Left ventricle myocardium inferior (tissue), 1 donor: ENCODE measurements at regions not wholly inside any gene's neighbourhood (a gene's known extent, or its start where the extent isn't known, plus 50 kb on each side); places are given as distances from the start of the nearest gene placed in this dataset.

ENCODE experiments used
- DNase-seq: peaks from one replicate; pipeline ENCODE4 v3.0.0-alpha.2; 2020
- H3K27ac ChIP-seq: fragments of 200-600 bp; replicated peaks from 2 replicates; pipeline ENCODE4 v1.8.0; 2021
- H3K27me3 ChIP-seq: fragments of 200-600 bp; 2 replicates; pipeline ENCODE4 v1.8.0; 2021; ENCODE audit warnings: low read depth
- H3K36me3 ChIP-seq: fragments of 200-600 bp; 2 replicates; pipeline ENCODE4 v1.8.0; 2021
- H3K4me1 ChIP-seq: fragments of 200-600 bp; 2 replicates; pipeline ENCODE4 v1.8.0; 2021
- H3K4me3 ChIP-seq: fragments of 200-600 bp; 2 replicates; pipeline ENCODE4 v1.8.0; 2021; ENCODE audit warnings: mild to moderate bottlenecking, moderate library complexity
- H3K9me3 ChIP-seq: fragments of 200-600 bp; replicated peaks from 2 replicates; pipeline ENCODE4 v1.8.0; 2021
- CTCF ChIP-seq: fragments of 200-600 bp; IDR thresholded peaks from 2 replicates; pipeline ENCODE4 v1.8.0; 2021; ENCODE audit warnings: antibody characterized with exemption, mild to moderate bottlenecking, borderline replicate concordance
- intact Hi-C: fragments of 100-400 bp; cut with micrococcal nuclease; formaldehyde crosslinking; loops from one replicate; pipeline ENCODE4 v1.11.0; 2022
- donor health status: DM: no; HTN: yes; CAD: no; lungs with severe emphysema.

- no peak overlapping the region for H3K27ac ChIP-seq
- H3K4me3 ChIP-seq, result no peak overlapping the region
- no peak for TF ChIP-seq CTCF
Measured at GRCh38 chr3:182078929-182079328, 367.2 kb downstream of the SOX2 start.

GRCh38 chr3:182081096-182081495, 369.4 kb downstream of the SOX2 start:
- H3K9me3 ChIP-seq, result no peaks in the 10 kb centered on the region
- no peak for DNase-seq
- TF ChIP-seq CTCF, result no peak
- H3K27ac ChIP-seq, result no peak overlapping the region
- H3K36me3 ChIP-seq, result no peaks in the 10 kb centered on the region
- H3K4me1 ChIP-seq, result no peaks in the 10 kb centered on the region
- no peak overlapping the region for H3K4me3 ChIP-seq
- H3K27me3 ChIP-seq, result no peaks in the 10 kb centered on the region
- intact Hi-C loops, result no loop called here

More at GRCh38 chr3:182078929-182079328, 367.2 kb downstream of the SOX2 start:
- Histone ChIP-seq H3K9me3 (no peaks in the 10 kb centered on the region), H3K36me3 (no peaks in the 10 kb centered on the region), H3K27me3 (no peaks in the 10 kb centered on the region), H3K4me1 (no peaks in the 10 kb centered on the region)
- no peak for DNase-seq
- intact Hi-C loops, result no loop called here

- intact Hi-C loops, result no loop called here
- Histone ChIP-seq H3K4me3 (no peak overlapping the region), H3K27ac (no peak overlapping the region), H3K27me3 (no peaks in the 10 kb centered on the region), H3K4me1 (no peaks in the 10 kb centered on the region), H3K36me3 (no peaks in the 10 kb centered on the region), H3K9me3 (no peaks in the 10 kb centered on the region)
- DNase-seq, result no peak
- TF ChIP-seq CTCF, result no peak
Measured at GRCh38 chr3:182083112-182083511, 371.4 kb downstream of the SOX2 start.

- Histone ChIP-seq H3K27me3 (no peaks in the 10 kb centered on the region), H3K9me3 (peaks cover 32% of the 10 kb centered on the region), H3K27ac (no peak overlapping the region), H3K4me3 (no peak overlapping the region), H3K4me1 (no peaks in the 10 kb centered on the region), H3K36me3 (no peaks in the 10 kb centered on the region)
- TF ChIP-seq CTCF, result no peak
- DNase-seq, result no peak
- intact Hi-C loops, result no loop called here
Measured at GRCh38 chr3:182092662-182093262, 381.0 kb downstream of the SOX2 start.

- no peak overlapping the region for H3K4me3 ChIP-seq
- DNase-seq, result no peak
- H3K4me1 ChIP-seq, result no peaks in the 10 kb centered on the region
- H3K27me3 ChIP-seq, result no peaks in the 10 kb centered on the region
- intact Hi-C loops, result no loop called here
- H3K36me3 ChIP-seq, result no peaks in the 10 kb centered on the region
- H3K27ac ChIP-seq, result no peak overlapping the region
- no peak for TF ChIP-seq CTCF
- peaks cover 32% of the 10 kb centered on the region for H3K9me3 ChIP-seq
Measured at GRCh38 chr3:182094321-182094720, 382.6 kb downstream of the SOX2 start.
